HG02870 (cell line): ENCODE measurements at regions not wholly inside any gene's neighbourhood (a gene's known extent, or its start where the extent isn't known, plus 50 kb on each side); places are given as distances from the start of the nearest gene placed in this dataset.

ENCODE experiments used
- ATAC-seq: cut with Tn5 transposase; IDR thresholded peaks from one replicate; pipeline ENCODE4 v1.9.1; 2021; ENCODE audit warnings: mild to moderate bottlenecking, moderate library complexity; ENCODE audit not compliant: unreplicated experiment

GRCh38 chr22:48874956-48875355 lies 952.7 kb downstream of the BRD1 start:
- no peak for ATAC-seq

GRCh38 chr22:48873191-48873520 lies 954.5 kb downstream of the BRD1 start:
- no peak for ATAC-seq

GRCh38 chr22:48872271-48873190 lies 955.1 kb downstream of the BRD1 start:
- no peak for ATAC-seq

- no peak for ATAC-seq
Measured at GRCh38 chr22:48871176-48871840, 956.4 kb downstream of the BRD1 start.

GRCh38 chr22:48870436-48870835 lies 957.2 kb downstream of the BRD1 start:
- ATAC-seq: no peak

- no peak for ATAC-seq
Measured at GRCh38 chr22:48869788-48870187, 957.9 kb downstream of the BRD1 start.

GRCh38 chr22:48869161-48869560 lies 958.5 kb downstream of the BRD1 start:
- ATAC-seq: no peak

GRCh38 chr22:48868554-48868953 lies 959.1 kb downstream of the BRD1 start:
- no peak for ATAC-seq

GRCh38 chr22:48867891-48868290 lies 959.8 kb downstream of the BRD1 start:
- no peak for ATAC-seq

- ATAC-seq: no peak
Measured at GRCh38 chr22:48866906-48867681, 960.6 kb downstream of the BRD1 start.

- no peak for ATAC-seq
Measured at GRCh38 chr22:48864748-48865147, 962.9 kb downstream of the BRD1 start.

GRCh38 chr22:48863965-48864528 lies 963.6 kb downstream of the BRD1 start:
- ATAC-seq: no peak

- no peak for ATAC-seq
Measured at GRCh38 chr22:48860557-48860956, 967.1 kb downstream of the BRD1 start.

- ATAC-seq: no peak
Measured at GRCh38 chr22:48858856-48859255, 968.8 kb downstream of the BRD1 start.

GRCh38 chr22:48858121-48858520 lies 969.6 kb downstream of the BRD1 start:
- ATAC-seq: no peak

- no peak for ATAC-seq
Measured at GRCh38 chr22:48857202-48857805, 970.4 kb downstream of the BRD1 start.

GRCh38 chr22:48856308-48856615 lies 971.4 kb downstream of the BRD1 start:
- no peak for ATAC-seq

- no peak for ATAC-seq
Measured at GRCh38 chr22:48855593-48856307, 971.9 kb downstream of the BRD1 start.

GRCh38 chr22:48855013-48855412 lies 972.7 kb downstream of the BRD1 start:
- ATAC-seq: no peak

- ATAC-seq: no peak
Measured at GRCh38 chr22:48853627-48854240, 973.9 kb downstream of the BRD1 start.
